ENCODE measurements at regions not wholly inside any gene's neighbourhood (a gene's known extent, or its start where the extent isn't known, plus 50 kb on each side); places are given as distances from the start of the nearest gene placed in this dataset.

DNA sequence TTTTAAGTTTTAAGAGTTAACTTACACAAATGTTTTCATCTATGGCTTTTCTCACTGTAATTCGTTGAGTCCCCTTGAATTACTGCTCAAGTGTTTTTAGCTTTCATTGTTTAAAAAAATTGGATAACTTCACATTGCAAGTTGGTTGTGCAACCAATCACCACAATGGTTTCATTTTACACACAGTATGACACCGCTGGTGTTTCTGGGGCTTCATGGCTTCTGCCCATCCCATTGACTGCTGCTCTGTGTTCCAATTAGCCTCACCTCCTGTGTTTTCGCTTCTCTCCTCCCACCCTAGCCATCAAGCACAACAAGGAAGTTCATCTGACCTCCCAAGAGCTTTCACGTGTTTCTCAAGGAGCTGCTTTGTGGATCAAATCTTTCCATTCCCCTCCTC is 199.1 kb upstream of the CHAC2 start:
- Histone ChIP-seq H3K36me3 (ENCODE audit: insufficient read depth, low read depth, low read length) (no peaks in the 10 kb centered on the region), H3K4me3 (ENCODE audit: low read length) (no peak overlapping the region), H3K4me1 (ENCODE audit: insufficient read depth, low read length) (no peaks in the 10 kb centered on the region), H3K9ac (ENCODE audit: low read depth, low read length) (no peak overlapping the region), H3K27ac (ENCODE audit: low read length) (no peak overlapping the region), H3K27me3 (ENCODE audit: insufficient read depth, low read length) (no peaks in the 10 kb centered on the region), H3K9me3 (ENCODE audit: insufficient read depth, low read depth, low read length) (no peaks in the 10 kb centered on the region)

DNA sequence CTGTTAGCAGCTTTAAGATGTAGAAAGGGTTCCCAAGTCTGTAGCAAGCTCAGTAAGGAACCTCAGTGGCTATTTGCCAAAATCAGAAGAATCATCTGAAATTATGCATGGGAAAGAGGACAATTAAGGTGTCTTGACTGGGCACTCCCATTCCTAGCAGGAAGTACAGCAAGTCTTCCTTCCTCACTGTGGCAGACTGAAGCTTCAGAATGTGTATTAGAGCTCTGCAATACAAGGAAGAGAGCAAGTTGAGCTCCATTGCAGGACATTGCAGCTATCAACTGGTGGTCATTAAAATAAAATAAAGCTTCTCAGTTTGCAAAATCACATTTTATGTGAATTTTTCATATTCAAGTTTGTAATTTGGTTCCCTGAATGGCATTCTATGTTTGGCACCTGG is 200.5 kb upstream of the CHAC2 start:
- no peak overlapping the region for H3K9ac ChIP-seq (ENCODE audit: low read depth, low read length)
- H3K27ac ChIP-seq (ENCODE audit: low read length): no peak overlapping the region
- no peaks in the 10 kb centered on the region for H3K4me1 ChIP-seq (ENCODE audit: insufficient read depth, low read length)
- no peaks in the 10 kb centered on the region for H3K36me3 ChIP-seq (ENCODE audit: insufficient read depth, low read depth, low read length)
- H3K4me3 ChIP-seq (ENCODE audit: low read length): no peak overlapping the region
- no peaks in the 10 kb centered on the region for H3K9me3 ChIP-seq (ENCODE audit: insufficient read depth, low read depth, low read length)
- no peaks in the 10 kb centered on the region for H3K27me3 ChIP-seq (ENCODE audit: insufficient read depth, low read length)

DNA sequence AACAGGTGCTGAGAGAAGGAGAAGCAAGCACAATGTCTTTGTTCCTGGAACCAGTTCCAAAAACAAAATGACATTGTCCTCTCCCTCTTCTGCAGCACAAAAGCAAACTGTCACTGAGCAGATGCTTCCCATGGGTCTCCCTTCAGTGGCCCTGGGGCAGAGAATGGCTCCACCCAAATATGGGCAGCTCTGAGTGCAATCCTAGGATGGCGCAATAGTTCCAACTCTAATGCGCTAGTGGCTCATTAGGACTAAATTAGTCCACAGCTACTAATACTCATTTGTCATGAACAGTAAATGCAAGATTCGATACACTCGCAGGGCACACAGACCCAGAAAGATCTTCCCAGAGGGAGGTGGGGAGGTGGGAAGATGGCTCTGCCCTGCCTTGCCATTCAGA is 205.2 kb upstream of the CHAC2 start:
- no peaks in the 10 kb centered on the region for H3K4me1 ChIP-seq (ENCODE audit: insufficient read depth, low read length)
- no peak overlapping the region for H3K4me3 ChIP-seq (ENCODE audit: low read length)
- no peaks in the 10 kb centered on the region for H3K27me3 ChIP-seq (ENCODE audit: insufficient read depth, low read length)
- H3K36me3 ChIP-seq (ENCODE audit: insufficient read depth, low read depth, low read length): no peaks in the 10 kb centered on the region
- no peaks in the 10 kb centered on the region for H3K9me3 ChIP-seq (ENCODE audit: insufficient read depth, low read depth, low read length)
- no peak overlapping the region for H3K27ac ChIP-seq (ENCODE audit: low read length)
- no peak overlapping the region for H3K9ac ChIP-seq (ENCODE audit: low read depth, low read length)

DNA sequence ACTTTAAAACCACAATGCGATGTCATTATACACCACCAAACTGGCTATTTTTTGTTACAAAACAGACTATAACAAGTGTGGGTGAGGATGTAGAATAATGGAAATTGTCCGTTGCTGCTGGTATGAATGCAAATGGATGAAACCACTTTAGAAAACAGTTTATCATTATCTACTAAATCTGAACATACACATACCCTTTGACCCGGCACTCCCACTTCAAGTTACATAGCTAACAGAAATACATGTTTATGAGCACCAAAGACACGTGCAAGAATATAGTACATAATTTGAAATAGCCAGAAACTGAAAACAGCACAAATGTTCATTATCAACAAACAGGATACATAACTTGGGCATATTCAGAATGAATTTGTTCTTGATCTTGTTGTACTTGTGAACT is 206.4 kb upstream of the CHAC2 start:
- Histone ChIP-seq H3K36me3 (ENCODE audit: insufficient read depth, low read depth, low read length) (no peaks in the 10 kb centered on the region), H3K27me3 (ENCODE audit: insufficient read depth, low read length) (no peaks in the 10 kb centered on the region), H3K4me1 (ENCODE audit: insufficient read depth, low read length) (no peaks in the 10 kb centered on the region)

DNA sequence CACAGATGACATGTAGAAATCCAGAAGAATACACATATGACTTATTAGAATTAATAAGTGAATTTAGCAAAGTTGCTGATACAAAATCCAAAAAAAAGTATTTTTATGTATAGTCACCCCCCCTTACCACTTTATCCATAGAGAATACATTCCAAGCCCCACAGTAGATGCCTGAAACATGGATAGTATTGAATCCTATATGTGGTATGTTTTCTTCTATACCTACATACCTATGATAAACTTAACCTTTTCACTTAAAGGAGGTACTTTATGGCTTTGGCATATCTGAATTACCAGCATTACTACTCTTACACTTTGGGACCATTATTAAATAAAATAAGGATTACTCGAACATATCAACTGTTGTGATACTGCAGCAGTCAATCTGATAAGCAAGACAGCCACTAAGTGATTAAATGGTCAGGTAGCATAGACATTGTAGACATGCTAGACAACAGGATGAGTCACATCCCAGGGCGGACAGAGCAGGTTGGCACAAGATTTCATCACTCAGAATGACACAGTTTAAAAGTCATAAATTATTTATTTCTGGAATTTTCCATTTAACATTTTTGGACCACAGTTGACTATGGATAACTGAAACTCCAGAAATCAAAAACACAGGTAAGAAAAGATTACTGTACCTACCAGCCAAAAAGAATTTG is 208.2 kb upstream of the CHAC2 start:
- H3K9ac ChIP-seq (ENCODE audit: low read depth, low read length): no peak overlapping the region

More for the DNA sequence above, 206.4 kb upstream of the CHAC2 start:
- Histone ChIP-seq H3K9ac (ENCODE audit: low read depth, low read length) (no peak overlapping the region), H3K4me3 (ENCODE audit: low read length) (no peak overlapping the region), H3K9me3 (ENCODE audit: insufficient read depth, low read depth, low read length) (no peaks in the 10 kb centered on the region), H3K27ac (ENCODE audit: low read length) (no peak overlapping the region)

DNA sequence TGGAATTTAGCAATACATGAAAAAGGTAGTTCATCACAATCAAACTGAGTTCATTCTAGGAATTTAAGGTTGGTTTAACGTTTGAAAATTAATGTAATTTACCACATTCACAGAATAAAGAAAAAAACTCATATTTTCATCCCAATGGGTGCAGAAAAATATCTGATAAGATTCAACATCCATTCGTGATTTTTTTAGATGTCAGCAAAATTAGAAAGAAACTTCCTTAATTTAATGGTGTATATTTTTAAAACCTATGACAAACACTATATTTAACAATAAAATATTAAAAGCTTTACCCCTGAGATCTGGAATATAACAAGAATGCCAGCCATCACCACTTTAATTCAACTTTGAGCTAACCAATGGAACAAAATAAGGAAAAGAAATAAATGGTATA is 208.7 kb upstream of the CHAC2 start:
- no peaks in the 10 kb centered on the region for H3K36me3 ChIP-seq (ENCODE audit: insufficient read depth, low read depth, low read length)
- no peaks in the 10 kb centered on the region for H3K4me1 ChIP-seq (ENCODE audit: insufficient read depth, low read length)
- no peaks in the 10 kb centered on the region for H3K9me3 ChIP-seq (ENCODE audit: insufficient read depth, low read depth, low read length)
- no peak overlapping the region for H3K4me3 ChIP-seq (ENCODE audit: low read length)
- no peak overlapping the region for H3K9ac ChIP-seq (ENCODE audit: low read depth, low read length)
- H3K27me3 ChIP-seq (ENCODE audit: insufficient read depth, low read length): no peaks in the 10 kb centered on the region
- no peak overlapping the region for H3K27ac ChIP-seq (ENCODE audit: low read length)

More for the DNA sequence above, 208.2 kb upstream of the CHAC2 start:
- H3K4me3 ChIP-seq (ENCODE audit: low read length): no peak overlapping the region
- no peaks in the 10 kb centered on the region for H3K36me3 ChIP-seq (ENCODE audit: insufficient read depth, low read depth, low read length)
- no peak overlapping the region for H3K27ac ChIP-seq (ENCODE audit: low read length)
- H3K27me3 ChIP-seq (ENCODE audit: insufficient read depth, low read length): no peaks in the 10 kb centered on the region
- H3K9me3 ChIP-seq (ENCODE audit: insufficient read depth, low read depth, low read length): no peaks in the 10 kb centered on the region
- H3K4me1 ChIP-seq (ENCODE audit: insufficient read depth, low read length): no peaks in the 10 kb centered on the region

DNA sequence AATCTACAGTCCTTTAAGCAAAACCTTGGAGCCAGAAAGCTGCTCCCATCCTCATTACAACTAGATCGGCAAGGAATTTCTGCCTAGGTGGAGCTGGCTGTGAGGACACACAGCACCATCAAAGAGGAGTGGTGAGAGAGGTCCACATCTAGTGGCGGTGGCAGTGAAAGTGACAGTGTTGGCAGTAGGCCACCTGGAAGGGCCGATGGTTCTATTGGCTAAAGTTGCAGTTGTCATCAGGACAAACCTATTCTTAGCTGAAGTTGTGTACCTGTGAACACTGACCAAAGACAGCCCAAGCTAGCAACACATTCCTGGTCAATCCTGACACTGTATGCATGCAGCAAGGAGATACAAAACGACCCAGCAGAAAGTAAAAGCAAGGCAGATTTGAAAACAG is 218.1 kb upstream of the CHAC2 start:
- no peak overlapping the region for H3K9ac ChIP-seq (ENCODE audit: low read depth, low read length)
- no peaks in the 10 kb centered on the region for H3K9me3 ChIP-seq (ENCODE audit: insufficient read depth, low read depth, low read length)
- no peaks in the 10 kb centered on the region for H3K36me3 ChIP-seq (ENCODE audit: insufficient read depth, low read depth, low read length)
- H3K27me3 ChIP-seq (ENCODE audit: insufficient read depth, low read length): no peaks in the 10 kb centered on the region
- H3K27ac ChIP-seq (ENCODE audit: low read length): no peak overlapping the region
- no peaks in the 10 kb centered on the region for H3K4me1 ChIP-seq (ENCODE audit: insufficient read depth, low read length)
- H3K4me3 ChIP-seq (ENCODE audit: low read length): no peak overlapping the region

DNA sequence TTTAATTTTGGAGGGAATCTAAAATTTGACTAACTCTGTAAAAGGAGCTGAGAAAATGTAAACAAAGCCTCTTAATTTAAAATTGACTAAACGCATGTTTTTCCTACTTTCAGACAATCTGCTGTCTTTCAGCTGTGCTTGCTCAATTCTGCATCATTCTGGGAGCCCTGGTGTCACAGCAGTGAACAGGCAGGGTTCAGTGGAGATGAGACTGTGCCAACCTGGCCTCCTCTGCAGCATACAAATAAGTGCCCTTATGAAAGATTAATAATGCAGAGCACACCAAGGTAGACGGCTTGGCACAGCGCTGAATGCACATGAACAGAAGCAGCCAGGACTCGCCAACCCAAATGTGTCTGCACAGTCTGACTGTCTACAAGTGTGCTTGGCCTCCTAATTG is 222.0 kb upstream of the CHAC2 start:
- peaks cover 14% of the 10 kb centered on the region; the same call in 1 of the 2 replicates for H3K9me3 ChIP-seq (ENCODE audit: insufficient read depth, low read depth, low read length)
- H3K9ac ChIP-seq (ENCODE audit: low read depth, low read length): no peak overlapping the region
- no peak overlapping the region for H3K27ac ChIP-seq (ENCODE audit: low read length)
- H3K36me3 ChIP-seq (ENCODE audit: insufficient read depth, low read depth, low read length): no peaks in the 10 kb centered on the region
- no peaks in the 10 kb centered on the region for H3K4me1 ChIP-seq (ENCODE audit: insufficient read depth, low read length)
- no peaks in the 10 kb centered on the region for H3K27me3 ChIP-seq (ENCODE audit: insufficient read depth, low read length)
- no peak overlapping the region for H3K4me3 ChIP-seq (ENCODE audit: low read length)

DNA sequence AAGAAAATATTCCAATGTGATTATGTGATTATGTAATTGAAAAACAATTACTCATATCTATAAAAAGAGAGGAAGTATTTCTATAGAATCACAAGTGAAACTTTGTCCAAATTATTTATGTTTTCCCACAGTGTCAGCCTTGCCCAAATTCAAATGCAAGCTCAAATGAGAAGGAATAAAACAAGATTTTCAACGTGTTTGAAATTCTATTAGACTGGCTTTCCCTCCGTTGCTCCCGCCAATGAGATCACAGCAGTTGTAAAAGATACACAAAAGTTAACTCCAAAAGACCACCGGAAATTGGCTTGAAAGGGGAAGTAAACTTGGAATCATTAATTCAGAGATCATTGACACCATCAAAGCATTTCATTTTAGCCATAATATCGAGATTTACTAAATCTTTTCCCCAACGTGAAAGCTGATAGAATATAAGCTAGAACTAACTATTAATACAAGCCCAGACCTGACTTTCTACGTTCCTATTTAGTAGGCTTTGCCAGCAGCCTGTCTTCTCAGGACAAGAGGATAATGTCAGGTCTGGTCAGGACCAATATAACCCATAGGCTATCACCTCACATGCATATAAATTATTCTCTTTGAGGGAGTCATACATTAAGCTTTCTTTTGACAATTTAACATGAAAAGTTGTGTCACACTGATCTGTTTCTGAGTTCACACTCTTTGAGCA is 222.6 kb upstream of the CHAC2 start:
- Histone ChIP-seq H3K9ac (ENCODE audit: low read depth, low read length) (no peak overlapping the region), H3K4me3 (ENCODE audit: low read length) (no peak overlapping the region), H3K9me3 (ENCODE audit: insufficient read depth, low read depth, low read length) (peaks cover 17% of the 10 kb centered on the region; the same call in 1 of the 2 replicates), H3K27ac (ENCODE audit: low read length) (no peak overlapping the region), H3K4me1 (ENCODE audit: insufficient read depth, low read length) (no peaks in the 10 kb centered on the region), H3K27me3 (ENCODE audit: insufficient read depth, low read length) (no peaks in the 10 kb centered on the region), H3K36me3 (ENCODE audit: insufficient read depth, low read depth, low read length) (no peaks in the 10 kb centered on the region)

DNA sequence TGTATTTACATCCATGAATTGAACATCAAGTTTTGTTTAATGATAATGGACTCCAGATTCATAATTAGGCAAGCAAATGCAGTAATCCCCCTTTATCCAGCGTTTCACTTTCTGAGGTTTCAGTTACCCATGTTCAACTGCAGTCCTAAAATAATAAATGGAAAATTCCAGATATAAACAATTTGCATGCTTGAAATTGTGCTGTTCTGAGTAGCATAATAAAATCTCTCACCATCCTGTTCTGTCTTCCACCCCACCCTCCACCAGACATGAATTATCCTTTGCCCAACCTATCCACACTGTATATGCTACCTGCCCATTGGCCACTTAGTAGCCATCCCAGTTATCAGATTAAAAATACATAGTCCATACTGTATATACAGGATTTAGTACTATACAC is 224.5 kb upstream of the CHAC2 start:
- Histone ChIP-seq H3K9me3 (ENCODE audit: insufficient read depth, low read depth, low read length) (peaks cover 17% of the 10 kb centered on the region; the same call in 1 of the 2 replicates), H3K27me3 (ENCODE audit: insufficient read depth, low read length) (no peaks in the 10 kb centered on the region), H3K4me3 (ENCODE audit: low read length) (no peak overlapping the region), H3K36me3 (ENCODE audit: insufficient read depth, low read depth, low read length) (no peaks in the 10 kb centered on the region), H3K27ac (ENCODE audit: low read length) (no peak overlapping the region), H3K4me1 (ENCODE audit: insufficient read depth, low read length) (peaks cover 6% of the 10 kb centered on the region; the same call in 1 of the 2 replicates), H3K9ac (ENCODE audit: low read depth, low read length) (no peak overlapping the region)

DNA sequence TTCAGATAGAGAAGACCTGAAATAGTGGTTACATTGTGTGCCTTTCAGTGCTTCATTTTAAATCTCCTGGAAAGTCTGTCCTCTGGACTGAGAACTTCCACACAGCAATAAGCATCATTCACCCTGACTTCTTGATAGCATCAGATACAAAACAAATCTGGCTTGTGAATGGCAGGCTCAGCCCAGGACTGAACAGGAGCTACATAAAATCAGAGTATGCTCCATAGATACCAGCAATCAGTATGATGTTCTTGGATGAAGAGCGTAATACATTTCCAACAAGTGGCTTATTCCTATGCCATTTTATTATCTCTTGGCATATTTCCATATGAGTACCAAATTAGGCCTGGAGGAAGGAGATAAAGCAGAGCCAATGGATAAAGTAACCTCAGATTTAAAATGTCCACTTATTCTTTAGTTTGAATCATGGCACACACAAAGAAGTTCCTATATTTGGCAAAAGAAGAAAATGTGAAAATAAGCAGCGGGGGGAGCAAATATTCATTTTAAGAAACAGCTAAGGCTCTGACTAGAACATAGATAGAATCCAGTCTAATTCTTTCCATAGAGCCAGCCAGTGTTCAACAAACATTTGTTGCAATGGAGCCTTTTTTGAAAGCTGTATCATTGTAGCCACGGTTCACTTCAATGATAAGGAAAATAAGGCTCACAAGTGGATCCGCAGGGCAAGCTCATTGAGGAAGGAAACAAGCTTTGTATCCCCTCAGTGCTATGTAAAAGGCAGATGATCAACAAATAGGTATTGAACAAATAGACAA is 230.8 kb upstream of the CHAC2 start:
- H3K27ac ChIP-seq (ENCODE audit: low read length): no peak overlapping the region

More for the DNA sequence above, 230.8 kb upstream of the CHAC2 start:
- H3K27me3 ChIP-seq (ENCODE audit: insufficient read depth, low read length): no peaks in the 10 kb centered on the region
- H3K9me3 ChIP-seq (ENCODE audit: insufficient read depth, low read depth, low read length): peaks cover 14% of the 10 kb centered on the region; the same call in 1 of the 2 replicates
- H3K4me1 ChIP-seq (ENCODE audit: insufficient read depth, low read length): peaks cover 13% of the 10 kb centered on the region
- H3K9ac ChIP-seq (ENCODE audit: low read depth, low read length): no peak overlapping the region
- no peak overlapping the region for H3K4me3 ChIP-seq (ENCODE audit: low read length)
- H3K36me3 ChIP-seq (ENCODE audit: insufficient read depth, low read depth, low read length): no peaks in the 10 kb centered on the region
